HG03521 (cell line): ENCODE measurements at regions not wholly inside any gene's neighbourhood (a gene's known extent, or its start where the extent isn't known, plus 50 kb on each side); places are given as distances from the start of the nearest gene placed in this dataset.

Experiments
- ATAC-seq: cut with Tn5 transposase; IDR thresholded peaks from one replicate; pipeline ENCODE4 v1.9.1; 2021; ENCODE audit warnings: mild to moderate bottlenecking, moderate library complexity; ENCODE audit not compliant: unreplicated experiment

- no peak for ATAC-seq
Observed at GRCh38 chr5:12312343-12312742, 408.1 kb upstream of the CTNND2 start.

- no peak for ATAC-seq
Observed at GRCh38 chr5:12294151-12294550, 389.9 kb upstream of the CTNND2 start.

GRCh38 chr5:12292610-12293204, 388.5 kb upstream of the CTNND2 start:
- no peak for ATAC-seq

GRCh38 chr5:12284604-12285003, 380.4 kb upstream of the CTNND2 start:
- no peak for ATAC-seq

- peak; percentile 94 for ATAC-seq
Observed at GRCh38 chr5:12277504-12278192, 373.4 kb upstream of the CTNND2 start.

GRCh38 chr5:12274236-12274635, 370.0 kb upstream of the CTNND2 start:
- ATAC-seq, result no peak

DNA sequence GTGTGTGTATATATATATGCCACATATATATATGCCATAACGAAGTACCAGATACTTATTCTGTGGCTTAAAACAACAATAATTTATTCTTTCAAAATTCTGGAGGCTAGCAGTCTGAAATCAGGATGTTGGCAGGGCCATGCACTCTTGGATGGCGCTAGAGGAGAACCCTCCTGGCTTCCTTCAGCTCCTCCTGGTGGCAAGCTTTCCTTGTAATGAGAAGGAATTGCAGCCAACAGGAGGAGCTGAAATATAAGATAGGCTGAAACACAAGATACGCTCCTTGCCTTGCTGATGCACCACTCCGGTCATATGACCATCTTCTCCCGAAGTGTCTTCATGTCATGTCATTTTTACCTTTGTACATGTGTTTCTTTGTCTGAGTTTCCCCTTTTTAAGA, 368.1 kb upstream of the CTNND2 start:
- ATAC-seq, result no peak

- ATAC-seq, result no peak
Observed at GRCh38 chr5:12270914-12271313, 366.7 kb upstream of the CTNND2 start.

DNA sequence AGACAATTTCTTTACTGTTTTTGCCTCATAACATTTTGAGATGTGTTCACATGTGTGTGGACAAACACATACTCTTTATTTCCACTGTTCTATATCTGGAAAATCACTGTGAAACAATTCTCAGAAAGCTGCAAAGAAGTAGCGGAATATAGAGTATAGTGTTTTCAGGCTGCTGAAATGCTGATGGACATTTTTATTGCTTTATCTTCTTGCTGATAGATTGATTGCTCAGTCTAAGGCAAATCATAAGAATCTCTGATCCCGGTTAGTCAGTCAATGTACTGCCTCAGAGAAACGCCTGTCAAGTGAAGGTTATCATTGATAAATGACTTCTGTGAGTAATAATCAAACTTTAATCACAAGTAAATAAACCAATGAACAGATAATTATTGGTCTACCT, 364.9 kb upstream of the CTNND2 start:
- no peak for ATAC-seq

GRCh38 chr5:12258549-12258948, 354.3 kb upstream of the CTNND2 start:
- ATAC-seq, result no peak

GRCh38 chr5:12250454-12250853, 346.2 kb upstream of the CTNND2 start:
- ATAC-seq, result no peak

GRCh38 chr5:12248831-12249230, 344.6 kb upstream of the CTNND2 start:
- ATAC-seq, result no peak

DNA sequence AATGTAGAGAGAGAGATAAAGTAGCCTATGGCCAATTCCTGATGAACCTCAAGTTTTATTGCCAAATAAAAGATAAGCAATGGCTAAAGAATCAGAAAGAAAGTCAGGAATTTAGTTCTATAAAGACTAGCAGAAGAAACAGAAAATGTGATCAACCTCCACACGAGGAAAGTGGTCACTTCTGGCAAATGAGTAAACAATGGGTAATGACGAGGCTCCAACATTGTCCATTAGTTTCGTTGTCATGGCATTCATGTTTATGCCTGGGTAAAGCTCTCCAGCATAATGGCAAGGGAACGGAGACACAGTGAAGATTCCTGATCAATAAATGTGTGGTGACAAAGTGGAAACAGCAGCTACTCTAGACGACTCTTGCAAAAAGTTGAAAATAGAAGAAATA, 341.8 kb upstream of the CTNND2 start:
- no peak for ATAC-seq

DNA sequence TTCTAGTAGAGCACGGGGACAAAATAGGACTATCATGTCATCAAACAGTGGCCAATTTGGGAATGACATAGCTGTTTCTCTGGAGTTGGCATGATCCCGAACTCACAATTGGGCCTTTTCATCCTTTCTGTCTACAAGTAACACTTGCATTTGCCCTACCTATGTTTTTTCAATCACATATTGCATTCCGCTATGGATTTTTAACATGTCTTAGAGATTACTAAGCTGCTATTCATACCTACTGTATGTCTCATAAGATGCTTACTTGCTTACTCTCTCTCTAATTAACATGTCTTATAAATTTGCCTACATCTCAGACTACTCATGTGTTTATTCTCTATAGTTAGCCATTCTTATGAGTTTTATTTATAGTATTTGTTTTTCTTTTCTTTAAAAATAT, 341.2 kb upstream of the CTNND2 start:
- no peak for ATAC-seq

GRCh38 chr5:12242950-12243888, 339.0 kb upstream of the CTNND2 start:
- ATAC-seq, result no peak

DNA sequence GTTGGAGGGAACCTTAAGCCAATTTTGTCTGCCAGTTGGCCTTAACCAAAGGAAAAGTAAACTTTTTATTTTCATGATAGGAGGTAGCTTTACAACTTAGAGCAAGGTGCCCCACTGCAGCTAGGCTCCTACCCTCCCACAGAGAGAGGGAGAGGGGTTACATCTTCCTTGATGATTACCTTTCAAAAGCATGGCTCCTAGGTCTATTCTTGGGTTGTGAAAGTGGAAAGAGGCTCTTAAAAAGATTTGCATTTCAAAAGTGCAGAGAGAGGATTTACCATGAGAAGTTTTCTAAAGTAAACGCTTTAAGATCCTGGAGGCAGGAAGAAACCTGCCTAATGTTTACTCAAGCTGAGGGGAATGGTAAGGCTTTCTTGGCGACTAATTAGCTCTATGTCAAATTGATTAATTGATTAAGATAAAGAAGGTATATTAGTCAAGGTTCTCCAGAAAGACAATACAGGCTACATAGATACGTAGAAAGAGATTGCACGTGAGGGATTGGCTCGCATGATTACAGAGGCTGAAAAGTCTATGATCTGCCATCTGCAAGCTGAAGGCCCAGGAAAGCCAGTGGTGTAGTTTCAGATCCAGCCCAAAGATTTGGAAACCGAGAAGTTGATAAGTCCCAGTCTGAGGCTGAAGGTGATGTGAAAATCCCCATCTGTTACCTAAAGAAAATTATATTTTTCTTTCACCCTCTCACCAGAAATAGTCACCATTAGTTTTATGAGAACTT, 333.8 kb upstream of the CTNND2 start:
- no peak for ATAC-seq

GRCh38 chr5:12230659-12231058, 326.4 kb upstream of the CTNND2 start:
- no peak for ATAC-seq

DNA sequence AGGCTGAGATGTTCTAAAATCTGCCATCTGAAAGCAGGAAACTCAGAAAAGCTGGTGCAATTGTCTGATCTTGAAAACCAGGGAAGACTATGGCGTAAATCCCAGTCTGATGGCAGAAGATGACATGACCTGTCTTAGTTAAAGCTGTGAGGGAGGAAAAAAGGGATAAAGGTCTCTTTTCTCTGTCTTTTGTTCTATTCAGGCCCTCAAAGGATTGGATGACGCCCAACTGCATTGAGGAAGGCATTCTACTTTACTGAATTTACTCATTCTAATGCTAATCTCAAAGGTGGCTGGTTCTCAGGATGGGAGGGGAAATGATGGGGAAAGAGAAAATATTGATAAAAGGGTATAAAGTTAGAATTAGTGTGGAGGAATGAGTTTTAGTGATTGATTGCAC, 312.8 kb upstream of the CTNND2 start:
- ATAC-seq, result no peak

GRCh38 chr5:12214267-12215015, 310.2 kb upstream of the CTNND2 start:
- ATAC-seq, result no peak

DNA sequence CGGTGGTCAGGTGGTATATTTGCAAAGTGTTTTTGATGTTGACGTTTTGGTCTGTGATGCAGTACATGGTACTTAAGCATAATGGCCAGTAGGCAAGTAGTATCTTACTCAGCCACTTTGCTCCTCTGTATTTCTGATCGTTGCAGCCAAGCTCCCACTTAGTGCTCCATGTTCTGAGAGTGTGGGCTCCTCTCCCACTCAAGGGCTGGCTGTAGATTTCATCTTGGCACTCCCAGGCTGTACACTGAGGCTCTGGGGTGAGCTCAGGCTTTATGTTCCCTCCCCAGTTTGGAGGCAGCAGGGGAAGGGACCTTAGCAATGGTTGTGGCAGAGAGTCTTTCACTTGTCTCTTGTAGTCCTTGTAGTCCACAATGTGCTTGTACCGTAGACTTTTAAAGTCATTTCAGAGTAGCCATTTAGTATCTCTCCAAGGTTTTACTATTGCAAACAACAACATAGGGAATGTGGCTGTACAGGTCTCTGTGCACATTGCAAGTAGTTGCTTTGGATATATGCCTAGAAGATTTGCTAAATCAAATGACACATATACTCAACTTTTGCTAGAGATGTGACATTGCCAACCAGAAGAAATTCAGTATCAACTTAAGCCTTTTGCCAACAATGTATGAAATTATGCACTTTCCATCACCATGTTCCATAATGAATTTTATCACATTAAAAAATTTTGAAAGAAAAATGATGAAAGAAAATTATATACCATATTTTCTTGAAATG, 304.3 kb upstream of the CTNND2 start:
- no peak for ATAC-seq
